G401.6 (cell line): ENCODE measurements at regions not wholly inside any gene's neighbourhood (a gene's known extent, or its start where the extent isn't known, plus 50 kb on each side); places are given as distances from the start of the nearest gene placed in this dataset.

Source experiments
- FAIRE-seq: peaks from 2 replicates; lab custom pipeline; 2012; peaks lifted over from hg19 to GRCh38; lab: Jason Lieb, UNC

GRCh38 chr10:110375121-110375520 lies 70.4 kb upstream of the SMNDC1 start:
- no peak for FAIRE-seq

- FAIRE-seq = no peak
Observed at GRCh38 chr10:110376021-110376766, 71.5 kb upstream of the SMNDC1 start.

- no peak for FAIRE-seq
Observed at GRCh38 chr10:110376767-110377160, 72.0 kb upstream of the SMNDC1 start.

GRCh38 chr10:110378006-110378405 lies 73.3 kb upstream of the SMNDC1 start:
- no peak for FAIRE-seq

- no peak for FAIRE-seq
Observed at GRCh38 chr10:110378533-110379108, 73.9 kb upstream of the SMNDC1 start.

- FAIRE-seq = no peak
Observed at GRCh38 chr10:110379831-110380230, 75.1 kb upstream of the SMNDC1 start.

GRCh38 chr10:110380293-110380692 lies 75.6 kb upstream of the SMNDC1 start:
- FAIRE-seq = peak; percentile 76

- no peak for FAIRE-seq
Observed at GRCh38 chr10:110382695-110383094, 78.0 kb upstream of the SMNDC1 start.

GRCh38 chr10:110387617-110387982 lies 82.9 kb upstream of the SMNDC1 start:
- FAIRE-seq = no peak

GRCh38 chr10:110387983-110388686 lies 83.4 kb upstream of the SMNDC1 start:
- no peak for FAIRE-seq

GRCh38 chr10:110388687-110389052 lies 84.0 kb upstream of the SMNDC1 start:
- FAIRE-seq = no peak

GRCh38 chr10:110389255-110389654 lies 84.5 kb upstream of the SMNDC1 start:
- FAIRE-seq = no peak

GRCh38 chr10:110391541-110391940 lies 86.8 kb upstream of the SMNDC1 start:
- FAIRE-seq = no peak

- no peak for FAIRE-seq
Observed at GRCh38 chr10:110392121-110392520, 87.4 kb upstream of the SMNDC1 start.

- no peak for FAIRE-seq
Observed at GRCh38 chr10:110392868-110393740, 88.4 kb upstream of the SMNDC1 start.

- FAIRE-seq = no peak
Observed at GRCh38 chr10:110393866-110394265, 89.1 kb upstream of the SMNDC1 start.

- FAIRE-seq = no peak
Observed at GRCh38 chr10:110394296-110394695, 89.6 kb upstream of the SMNDC1 start.

GRCh38 chr10:110394898-110395297 lies 90.2 kb upstream of the SMNDC1 start:
- no peak for FAIRE-seq

GRCh38 chr10:110395350-110396283 lies 90.9 kb upstream of the SMNDC1 start:
- FAIRE-seq = no peak

- no peak for FAIRE-seq
Observed at GRCh38 chr10:110396284-110396651, 91.5 kb upstream of the SMNDC1 start.

- FAIRE-seq = no peak
Observed at GRCh38 chr10:110397856-110398255, 93.1 kb upstream of the SMNDC1 start.
